ENCODE measurements at regions not wholly inside any gene's neighbourhood (a gene's known extent, or its start where the extent isn't known, plus 50 kb on each side); places are given as distances from the start of the nearest gene placed in this dataset.

DNA sequence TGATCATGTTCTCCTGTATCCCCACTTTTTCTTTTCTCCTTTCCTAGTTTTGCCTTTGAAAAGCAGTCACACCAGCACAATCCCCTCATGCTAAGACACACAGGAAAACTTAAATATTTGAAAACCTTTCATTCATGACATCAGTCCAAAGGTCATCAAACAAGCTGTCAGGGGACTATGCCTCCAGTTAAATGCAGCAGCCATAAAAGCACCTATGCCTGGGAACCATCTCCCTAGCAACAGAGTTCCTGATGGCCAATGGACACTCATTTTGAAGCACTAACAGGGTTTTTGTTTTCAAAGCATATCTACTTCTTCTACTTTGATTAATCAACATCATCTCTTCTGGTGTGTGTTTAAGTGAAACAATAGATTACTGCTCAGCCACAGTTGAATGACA is 286.4 kb upstream of the PARD3B start:
- TF ChIP-seq ZNF704 (tag by site-specific recombination; IDR thresholded peaks at IDR 0.05) (no peak), ZNF791 (tag by site-specific recombination; IDR thresholded peaks at IDR 0.05) (no peak), ZBTB21 (tag by site-specific recombination; IDR thresholded peaks at IDR 0.05) (no peak), ZNF596 (tag by site-specific recombination; IDR thresholded peaks at IDR 0.05) (no peak), ZFP69B (tag by site-specific recombination; IDR thresholded peaks at IDR 0.05) (no peak), ZNF140 (tag by site-specific recombination; IDR thresholded peaks at IDR 0.05) (no peak)
- TF ChIP-seq, protein P1, sequence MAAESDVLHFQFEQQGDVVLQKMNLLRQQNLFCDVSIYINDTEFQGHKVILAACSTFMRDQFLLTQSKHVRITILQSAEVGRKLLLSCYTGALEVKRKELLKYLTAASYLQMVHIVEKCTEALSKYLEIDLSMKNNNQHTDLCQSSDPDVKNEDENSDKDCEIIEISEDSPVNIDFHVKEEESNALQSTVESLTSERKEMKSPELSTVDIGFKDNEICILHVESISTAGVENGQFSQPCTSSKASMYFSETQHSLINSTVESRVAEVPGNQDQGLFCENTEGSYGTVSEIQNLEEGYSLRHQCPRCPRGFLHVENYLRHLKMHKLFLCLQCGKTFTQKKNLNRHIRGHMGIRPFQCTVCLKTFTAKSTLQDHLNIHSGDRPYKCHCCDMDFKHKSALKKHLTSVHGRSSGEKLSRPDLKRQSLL (tag by site-specific recombination; IDR thresholded peaks at IDR 0.05) = no peak
- TF ChIP-seq, protein P2, sequence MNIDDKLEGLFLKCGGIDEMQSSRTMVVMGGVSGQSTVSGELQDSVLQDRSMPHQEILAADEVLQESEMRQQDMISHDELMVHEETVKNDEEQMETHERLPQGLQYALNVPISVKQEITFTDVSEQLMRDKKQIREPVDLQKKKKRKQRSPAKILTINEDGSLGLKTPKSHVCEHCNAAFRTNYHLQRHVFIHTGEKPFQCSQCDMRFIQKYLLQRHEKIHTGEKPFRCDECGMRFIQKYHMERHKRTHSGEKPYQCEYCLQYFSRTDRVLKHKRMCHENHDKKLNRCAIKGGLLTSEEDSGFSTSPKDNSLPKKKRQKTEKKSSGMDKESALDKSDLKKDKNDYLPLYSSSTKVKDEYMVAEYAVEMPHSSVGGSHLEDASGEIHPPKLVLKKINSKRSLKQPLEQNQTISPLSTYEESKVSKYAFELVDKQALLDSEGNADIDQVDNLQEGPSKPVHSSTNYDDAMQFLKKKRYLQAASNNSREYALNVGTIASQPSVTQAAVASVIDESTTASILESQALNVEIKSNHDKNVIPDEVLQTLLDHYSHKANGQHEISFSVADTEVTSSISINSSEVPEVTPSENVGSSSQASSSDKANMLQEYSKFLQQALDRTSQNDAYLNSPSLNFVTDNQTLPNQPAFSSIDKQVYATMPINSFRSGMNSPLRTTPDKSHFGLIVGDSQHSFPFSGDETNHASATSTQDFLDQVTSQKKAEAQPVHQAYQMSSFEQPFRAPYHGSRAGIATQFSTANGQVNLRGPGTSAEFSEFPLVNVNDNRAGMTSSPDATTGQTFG (tag by site-specific recombination; IDR thresholded peaks at IDR 0.05; ENCODE audit: borderline replicate concordance) = no peak
- TF ChIP-seq, protein P3, sequence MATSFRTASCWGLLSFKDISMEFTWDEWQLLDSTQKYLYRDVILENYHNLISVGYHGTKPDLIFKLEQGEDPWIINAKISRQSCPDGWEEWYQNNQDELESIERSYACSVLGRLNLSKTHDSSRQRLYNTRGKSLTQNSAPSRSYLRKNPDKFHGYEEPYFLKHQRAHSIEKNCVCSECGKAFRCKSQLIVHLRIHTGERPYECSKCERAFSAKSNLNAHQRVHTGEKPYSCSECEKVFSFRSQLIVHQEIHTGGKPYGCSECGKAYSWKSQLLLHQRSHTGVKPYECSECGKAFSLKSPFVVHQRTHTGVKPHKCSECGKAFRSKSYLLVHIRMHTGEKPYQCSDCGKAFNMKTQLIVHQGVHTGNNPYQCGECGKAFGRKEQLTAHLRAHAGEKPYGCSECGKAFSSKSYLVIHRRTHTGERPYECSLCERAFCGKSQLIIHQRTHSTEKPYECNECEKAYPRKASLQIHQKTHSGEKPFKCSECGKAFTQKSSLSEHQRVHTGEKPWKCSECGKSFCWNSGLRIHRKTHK (tag by site-specific recombination; IDR thresholded peaks at IDR 0.05) = no peak
- H3K36me3 ChIP-seq (ENCODE audit: control insufficient read depth in 2 of 2, insufficient read depth in 1 of 2, low read length in 2 of 2) = no peaks in the 10 kb centered on the region
- ChIA-PET POLR2A (interaction anchor here (0.6 kb wide), 1 partner anchor 16 kb away, joined by 10 read pairs; no protein-coding TSS in a partner anchor), CTCF (interaction anchor here (0.7 to 2.8 kb wide), 10 partner anchors 11 to 1668 kb away, joined by 3 to 15 read pairs (median 4); no protein-coding TSS in a partner anchor)
- H3K9me3 ChIP-seq (ENCODE audit: control insufficient read depth, insufficient read depth, low read depth, low read length) = no peaks in the 10 kb centered on the region
- H3K27ac ChIP-seq (ENCODE audit: extremely low read depth, low read depth, low read length) = no peak overlapping the region
- peaks cover 3% of the 10 kb centered on the region for H3K4me1 ChIP-seq (ENCODE audit: control insufficient read depth, insufficient read depth, low read length)
- H3K4me3 ChIP-seq (ENCODE audit: low read depth, low read length) = no peak overlapping the region

- ChIA-PET POLR2A (no interaction called here), CTCF (interaction anchor here (0.5 to 2.8 kb wide), 48 partner anchors 10 to 1688 kb away, joined by 3 to 15 read pairs (median 4); no protein-coding TSS in a partner anchor)
- no peak overlapping the region for H3K4me3 ChIP-seq (ENCODE audit: low read depth, low read length)
- no peak for TF ChIP-seq ZNF341 (tag by site-specific recombination; IDR thresholded peaks at IDR 0.05; ENCODE audit: low read depth)
- TF ChIP-seq AEBP2 (tag by site-specific recombination; IDR thresholded peaks at IDR 0.05; ENCODE audit: borderline replicate concordance) = no peak
- TF ChIP-seq ZNF146 (tag by site-specific recombination; IDR thresholded peaks at IDR 0.05) = no peak
- TF ChIP-seq BCL11B (tag by site-specific recombination; IDR thresholded peaks at IDR 0.05; ENCODE audit: low read depth) = no peak
- TF ChIP-seq ZNF621 (tag by site-specific recombination; IDR thresholded peaks at IDR 0.05) = no peak
- no peak for TF ChIP-seq ZNF660 (tag by site-specific recombination; IDR thresholded peaks at IDR 0.05)
- TF ChIP-seq GLIS2 (tag by site-specific recombination; IDR thresholded peaks at IDR 0.05) = no peak; the same call in 1 of the 2 replicates
- no peak for TF ChIP-seq SP7 (tag by site-specific recombination; IDR thresholded peaks at IDR 0.05)
- TF ChIP-seq BCL6B (tag by site-specific recombination; IDR thresholded peaks at IDR 0.05) = no peak
- peak; percentile 25; the same call in 1 of the 2 replicates for TF ChIP-seq PRDM1 (tag by site-specific recombination; IDR thresholded peaks at IDR 0.05)
- TF ChIP-seq ZFP69B (tag by site-specific recombination; IDR thresholded peaks at IDR 0.05) = no peak
- TF ChIP-seq PATZ1 (tag by site-specific recombination; IDR thresholded peaks at IDR 0.05) = peak; percentile 49
- TF ChIP-seq ZNF37A (tag by site-specific recombination; IDR thresholded peaks at IDR 0.05) = no peak
- no peak for TF ChIP-seq ZNF266 (tag by site-specific recombination; IDR thresholded peaks at IDR 0.05; ENCODE audit: low read depth)
Measured at GRCh38 chr2:204260162-204260877, 285.0 kb upstream of the PARD3B start.

More at GRCh38 chr2:204260162-204260877, 285.0 kb upstream of the PARD3B start:
- Histone ChIP-seq H3K9me3 (ENCODE audit: control insufficient read depth, insufficient read depth, low read depth, low read length) (no peaks in the 10 kb centered on the region), H3K36me3 (ENCODE audit: control insufficient read depth in 2 of 2, insufficient read depth in 1 of 2, low read length in 2 of 2) (no peaks in the 10 kb centered on the region), H3K4me1 (ENCODE audit: control insufficient read depth, insufficient read depth, low read length) (peaks cover 3% of the 10 kb centered on the region), H3K27ac (ENCODE audit: extremely low read depth, low read depth, low read length) (no peak overlapping the region)

Data from HEK293 (cell line).